Vagina (tissue), 2 donors: ENCODE measurements at regions not wholly inside any gene's neighbourhood (a gene's known extent, or its start where the extent isn't known, plus 50 kb on each side); places are given as distances from the start of the nearest gene placed in this dataset.

ENCODE experiments used
- DNase-seq, 2 donors: peaks; one replicate each; pipeline ENCODE4 v3.0.0-alpha.2; 2017; ENCODE audit errors: extremely low spot score in 2 of 2
- H3K27ac ChIP-seq: fragments of 200-600 bp; sonication (generic); one replicate; pipeline ENCODE4 v1.5.1; 2019
- H3K27me3 ChIP-seq: fragments of 200-600 bp; sonication (generic); one replicate; pipeline ENCODE4 v1.5.1; 2019
- H3K36me3 ChIP-seq, 2 donors: fragments of 200-600 bp; sonication (generic); one replicate each; pipeline ENCODE4 v1.5.1; 2017 to 2019
- H3K4me1 ChIP-seq: fragments of 200-600 bp; sonication (generic); one replicate; pipeline ENCODE4 v1.5.1; 2019
- H3K4me3 ChIP-seq, 2 donors: fragments of 200-600 bp; sonication (generic); 1 replicate in 1 of 2; 2 replicates in 1 of 2; pipeline ENCODE4 v1.5.1; 2016 to 2019
- H3K9me3 ChIP-seq: fragments of 200-600 bp; sonication (generic); one replicate; pipeline ENCODE4 v1.5.1; 2019
- POLR2A ChIP-seq, 2 donors: fragments of 450-650 bp; IDR thresholded peaks; one replicate each; pipeline ENCODE4 v1.6.1; 2017; ENCODE audit warnings: antibody characterized with exemption in 2 of 2, mild to moderate bottlenecking in 2 of 2, moderate library complexity in 2 of 2
- POLR2AphosphoS5 ChIP-seq, 2 donors: sonication (generic); formaldehyde crosslinking; IDR thresholded peaks; one replicate each; pipeline ENCODE4 v1.9.0; 2017; ENCODE audit warnings: antibody characterized with exemption in 2 of 2, mild to moderate bottlenecking in 2 of 2, low read depth in 1 of 2; ENCODE audit not compliant: insufficient read depth in 1 of 2
- intact Hi-C: fragments of 100-400 bp; cut with DNase I; formaldehyde crosslinking; loops from one replicate; pipeline ENCODE4 v1.15.1; 2023
- TF ChIP-seq, protein P1 (sequence below), 3 experiments: fragments of 450-650 bp in 2 of 3; fragments of 200-600 bp in 1 of 3; sonication (generic) in 1 of 3; IDR thresholded peaks; one replicate each; pipeline ENCODE4 v1.5.1; 2017 to 2019; ENCODE audit warnings: antibody characterized with exemption in 3 of 3, mild to moderate bottlenecking in 2 of 3, moderate library complexity in 2 of 3

DNA sequence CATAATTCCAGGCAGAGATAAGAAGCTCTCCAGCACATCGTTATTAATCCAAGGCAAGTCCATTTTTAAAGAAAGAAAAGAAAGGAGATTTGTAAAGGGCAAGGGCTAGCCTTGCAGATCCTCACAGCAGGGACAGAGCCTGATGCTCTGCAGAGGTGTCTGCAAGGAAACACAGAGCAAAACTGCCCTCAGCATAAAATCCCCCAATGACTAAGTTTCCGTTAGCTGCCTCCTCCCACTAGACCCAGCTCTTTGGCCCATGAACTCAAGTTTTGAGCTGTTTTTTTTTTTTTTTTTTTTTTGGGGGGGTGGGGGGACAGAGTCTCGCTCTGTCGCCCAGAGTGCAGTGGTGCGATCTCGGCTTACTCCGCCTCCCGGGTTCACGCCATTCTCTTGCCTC is 300.7 kb downstream of the MTERF1 start:
- Histone ChIP-seq H3K36me3 (no peaks in the 10 kb centered on the region), H3K4me3 (no peak overlapping the region), H3K9me3 (no peaks in the 10 kb centered on the region), H3K27me3 (no peaks in the 10 kb centered on the region), H3K27ac (no peak overlapping the region), H3K4me1 (no peaks in the 10 kb centered on the region)
- DNase-seq = no peak
- intact Hi-C loops = no loop called here
- TF ChIP-seq POLR2A (IDR thresholded peaks at IDR 0.05) (no peak), POLR2AphosphoS5 (IDR thresholded peaks at IDR 0.05; ENCODE audit: insufficient read depth in 1 of 2, low read depth in 1 of 2) (no peak)
- TF ChIP-seq, protein P1, sequence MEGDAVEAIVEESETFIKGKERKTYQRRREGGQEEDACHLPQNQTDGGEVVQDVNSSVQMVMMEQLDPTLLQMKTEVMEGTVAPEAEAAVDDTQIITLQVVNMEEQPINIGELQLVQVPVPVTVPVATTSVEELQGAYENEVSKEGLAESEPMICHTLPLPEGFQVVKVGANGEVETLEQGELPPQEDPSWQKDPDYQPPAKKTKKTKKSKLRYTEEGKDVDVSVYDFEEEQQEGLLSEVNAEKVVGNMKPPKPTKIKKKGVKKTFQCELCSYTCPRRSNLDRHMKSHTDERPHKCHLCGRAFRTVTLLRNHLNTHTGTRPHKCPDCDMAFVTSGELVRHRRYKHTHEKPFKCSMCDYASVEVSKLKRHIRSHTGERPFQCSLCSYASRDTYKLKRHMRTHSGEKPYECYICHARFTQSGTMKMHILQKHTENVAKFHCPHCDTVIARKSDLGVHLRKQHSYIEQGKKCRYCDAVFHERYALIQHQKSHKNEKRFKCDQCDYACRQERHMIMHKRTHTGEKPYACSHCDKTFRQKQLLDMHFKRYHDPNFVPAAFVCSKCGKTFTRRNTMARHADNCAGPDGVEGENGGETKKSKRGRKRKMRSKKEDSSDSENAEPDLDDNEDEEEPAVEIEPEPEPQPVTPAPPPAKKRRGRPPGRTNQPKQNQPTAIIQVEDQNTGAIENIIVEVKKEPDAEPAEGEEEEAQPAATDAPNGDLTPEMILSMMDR (IDR thresholded peaks at IDR 0.05) = no peak

DNA sequence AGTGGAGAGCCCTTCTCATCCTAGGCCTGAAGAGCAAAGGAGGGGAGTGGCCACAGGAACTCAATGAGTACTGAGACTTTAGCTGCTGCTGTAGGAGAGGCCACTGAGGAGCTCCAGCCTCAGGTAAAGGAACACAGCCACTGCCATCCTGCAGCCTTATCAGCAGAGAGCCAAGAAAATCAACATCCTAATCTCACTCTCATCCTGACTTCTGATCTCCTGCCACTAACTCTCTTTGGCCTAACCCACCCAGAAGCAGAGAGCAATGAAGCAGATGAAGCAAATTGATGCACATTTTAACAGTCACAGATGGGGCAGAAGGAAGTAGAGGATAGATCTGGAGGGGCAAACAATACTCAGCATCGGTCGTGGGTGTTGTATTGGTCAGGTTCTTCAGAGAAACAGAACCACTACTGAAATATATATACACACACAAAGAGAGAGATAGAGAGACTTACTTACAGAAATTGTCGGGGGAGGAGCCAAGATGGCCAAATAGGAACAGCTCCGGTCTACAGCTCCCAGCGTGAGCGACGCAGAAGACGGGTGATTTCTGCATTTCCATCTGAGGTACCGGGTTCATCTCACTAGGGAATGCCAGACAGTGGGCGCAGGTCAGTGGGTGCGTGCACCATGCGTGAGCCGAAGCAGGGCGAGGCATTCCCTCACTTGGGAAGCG is 297.6 kb downstream of the MTERF1 start:
- no peaks in the 10 kb centered on the region for H3K4me1 ChIP-seq
- TF ChIP-seq, protein P1 (IDR thresholded peaks at IDR 0.05) = no peak
- TF ChIP-seq POLR2AphosphoS5 (IDR thresholded peaks at IDR 0.05; ENCODE audit: insufficient read depth in 1 of 2, low read depth in 1 of 2) (no peak), POLR2A (IDR thresholded peaks at IDR 0.05) (no peak)
- DNase-seq = no peak
- H3K4me3 ChIP-seq = no peak overlapping the region
- H3K27me3 ChIP-seq = no peaks in the 10 kb centered on the region
- H3K27ac ChIP-seq = no peak overlapping the region
- H3K9me3 ChIP-seq = no peaks in the 10 kb centered on the region
- intact Hi-C loops = no loop called here
- H3K36me3 ChIP-seq = no peaks in the 10 kb centered on the region

DNA sequence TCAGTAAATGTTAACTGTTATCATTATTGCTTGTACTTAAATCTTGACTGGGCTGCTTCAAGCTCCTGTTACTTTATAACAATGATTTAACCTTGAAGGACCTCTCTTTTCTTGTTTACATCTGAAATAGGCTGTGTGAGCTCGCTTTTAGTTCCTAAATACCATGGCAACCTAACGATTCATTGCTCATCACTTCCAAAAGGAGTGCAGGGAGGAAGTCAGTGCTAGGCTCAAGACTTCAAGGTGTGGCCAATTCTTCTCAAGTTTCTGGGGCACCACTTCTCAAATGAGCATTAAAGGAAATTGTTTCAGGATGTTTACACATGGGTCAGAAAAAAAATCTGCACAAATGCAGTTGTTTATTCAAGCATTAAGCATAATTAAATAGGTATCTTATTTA is 284.2 kb downstream of the MTERF1 start:
- Histone ChIP-seq H3K4me3 (no peak overlapping the region), H3K4me1 (no peaks in the 10 kb centered on the region), H3K27me3 (no peaks in the 10 kb centered on the region), H3K27ac (no peak overlapping the region), H3K9me3 (no peaks in the 10 kb centered on the region), H3K36me3 (no peaks in the 10 kb centered on the region)
- no peak for DNase-seq
- intact Hi-C loops = no loop called here
- TF ChIP-seq, protein P1 (IDR thresholded peaks at IDR 0.05) = no peak
- no peak for TF ChIP-seq POLR2AphosphoS5 (IDR thresholded peaks at IDR 0.05; ENCODE audit: insufficient read depth in 1 of 2, low read depth in 1 of 2)
- TF ChIP-seq POLR2A (IDR thresholded peaks at IDR 0.05) = no peak

DNA sequence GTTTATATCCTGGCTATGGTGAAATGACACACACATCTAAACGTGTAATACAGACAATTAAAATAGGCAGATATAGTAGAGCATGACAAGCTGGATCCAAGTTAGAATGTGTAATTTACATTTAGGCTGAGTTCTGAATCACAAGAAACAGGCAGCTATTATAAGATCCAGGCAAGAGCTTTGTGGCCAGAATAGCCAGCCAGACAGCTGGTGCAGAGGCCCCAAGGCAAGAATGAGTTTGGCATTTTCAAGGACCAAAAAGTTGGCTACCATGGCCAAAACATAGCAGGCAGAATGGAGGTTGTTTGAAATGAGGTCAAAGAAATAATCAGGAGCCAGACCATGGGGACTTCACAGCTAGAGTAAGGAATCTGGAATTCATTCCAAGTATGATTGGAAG is 281.7 kb downstream of the MTERF1 start:
- H3K36me3 ChIP-seq = no peaks in the 10 kb centered on the region
- H3K4me1 ChIP-seq = no peaks in the 10 kb centered on the region
- intact Hi-C loops = no loop called here
- no peak for DNase-seq
- no peaks in the 10 kb centered on the region for H3K9me3 ChIP-seq
- H3K27me3 ChIP-seq = no peaks in the 10 kb centered on the region
- H3K27ac ChIP-seq = no peak overlapping the region
- TF ChIP-seq, protein P1 (IDR thresholded peaks at IDR 0.05) = no peak
- TF ChIP-seq POLR2A (IDR thresholded peaks at IDR 0.05) (no peak), POLR2AphosphoS5 (IDR thresholded peaks at IDR 0.05; ENCODE audit: insufficient read depth in 1 of 2, low read depth in 1 of 2) (no peak)
- H3K4me3 ChIP-seq = no peak overlapping the region

DNA sequence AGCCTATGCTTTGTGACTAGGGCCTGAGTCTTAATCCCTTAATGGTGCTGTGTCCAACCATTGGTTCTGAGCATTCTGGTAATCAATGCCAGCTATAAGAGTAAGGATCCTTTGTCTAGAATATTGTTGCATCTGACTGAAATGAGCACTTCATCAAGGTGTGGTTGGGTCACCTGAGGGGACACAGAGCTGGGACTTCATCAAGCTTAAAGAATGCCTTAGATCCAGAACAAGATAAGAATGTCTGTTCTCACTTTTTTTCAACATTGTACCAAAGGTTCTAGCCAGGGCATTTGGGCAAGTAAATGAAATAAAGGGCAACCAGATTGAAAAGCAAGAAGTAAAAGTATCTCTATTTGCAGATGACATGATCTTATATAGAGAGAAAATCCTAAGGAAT is 280.4 kb downstream of the MTERF1 start:
- TF ChIP-seq, protein P1 (IDR thresholded peaks at IDR 0.05) = no peak
- no peak for TF ChIP-seq POLR2AphosphoS5 (IDR thresholded peaks at IDR 0.05; ENCODE audit: insufficient read depth in 1 of 2, low read depth in 1 of 2)
- no peak for TF ChIP-seq POLR2A (IDR thresholded peaks at IDR 0.05)
- H3K27me3 ChIP-seq = no peaks in the 10 kb centered on the region
- intact Hi-C loops = no loop called here

More for the DNA sequence above, 280.4 kb downstream of the MTERF1 start:
- no peak overlapping the region for H3K4me3 ChIP-seq
- H3K36me3 ChIP-seq = no peaks in the 10 kb centered on the region
- H3K9me3 ChIP-seq = no peaks in the 10 kb centered on the region
- no peak for DNase-seq
- H3K4me1 ChIP-seq = no peaks in the 10 kb centered on the region
- no peak overlapping the region for H3K27ac ChIP-seq
